Upper lobe of left lung (tissue), 6 donors: ENCODE measurements at regions not wholly inside any gene's neighbourhood (a gene's known extent, or its start where the extent isn't known, plus 50 kb on each side); places are given as distances from the start of the nearest gene placed in this dataset.
A peak's percentile ranks its signal among the peaks of the same experiment; 100 is the strongest.

Experiments used
- ATAC-seq, 2 donors: fragments of 200-7000 bp; cut with Tn5 transposase; one replicate each; pipeline ENCODE4 v1.9.1; 2022; ENCODE audit warnings: mild to moderate bottlenecking in 2 of 2, moderate library complexity in 2 of 2; ENCODE audit not compliant: low FRiP score in 2 of 2
- DNase-seq, 2 donors: peaks; one replicate each; pipeline ENCODE4 v3.0.0-alpha.2; 2019 to 2020
- H3K27ac ChIP-seq, 4 donors: fragments of 200-600 bp; sonication (generic); one replicate each; pipeline ENCODE4 v1.5.1; 2016 to 2019
- H3K27me3 ChIP-seq, 4 donors: fragments of 200-600 bp; sonication (generic); one replicate each; pipeline ENCODE4 v1.5.1; 2017 to 2019
- H3K36me3 ChIP-seq, 4 donors: fragments of 200-600 bp; sonication (generic); one replicate each; pipeline ENCODE4 v1.5.1; 2016 to 2019
- H3K4me1 ChIP-seq, 4 donors: fragments of 200-600 bp; sonication (generic); one replicate each; pipeline ENCODE4 v1.5.1; 2018 to 2019
- H3K4me3 ChIP-seq, 4 donors: fragments of 200-600 bp; sonication (generic); one replicate each; pipeline ENCODE4 v1.5.1; 2017 to 2019; ENCODE audit warnings: mild to moderate bottlenecking in 2 of 4, moderate library complexity in 1 of 4
- H3K9me3 ChIP-seq, 4 donors: fragments of 200-600 bp; sonication (generic); one replicate each; pipeline ENCODE4 v1.5.1; 2018 to 2019
- EP300 ChIP-seq, 4 donors: sonication (generic); formaldehyde crosslinking; IDR thresholded peaks; one replicate each; pipeline ENCODE4 v1.5.1; 2017; ENCODE audit warnings: antibody characterized with exemption in 4 of 4, control low read depth in 2 of 4
- POLR2A ChIP-seq, 4 donors: fragments of 450-650 bp; IDR thresholded peaks; one replicate each; pipeline ENCODE4 v1.5.1; 2016 to 2017; ENCODE audit warnings: antibody characterized with exemption in 4 of 4, mild to moderate bottlenecking in 2 of 4
- POLR2AphosphoS5 ChIP-seq, 2 donors: sonication (generic); formaldehyde crosslinking; IDR thresholded peaks; one replicate each; pipeline ENCODE4 v1.5.1; 2017; ENCODE audit warnings: antibody characterized with exemption in 2 of 2
- WGBS, 2 donors: methylation state at CpG; one replicate each; pipeline ENCODE4 v1.1.5; 2017 to 2018; 5-methylcytosine and 5-hydroxymethylcytosine counted together
- TF ChIP-seq, protein P1 (sequence below), 6 experiments: fragments of 450-650 bp in 4 of 6; fragments of 200-600 bp in 2 of 6; sonication (generic) in 2 of 6; IDR thresholded peaks; one replicate each; pipeline ENCODE4 v1.5.1; 2016 to 2019; ENCODE audit warnings: antibody characterized with exemption in 6 of 6
- donor health status: DM: no; HTN: no; CAD: no; lungs with moderate emphysema.
- donor health status: DM: no; HTN: yes; CAD: no; lungs with severe emphysema.

DNA sequence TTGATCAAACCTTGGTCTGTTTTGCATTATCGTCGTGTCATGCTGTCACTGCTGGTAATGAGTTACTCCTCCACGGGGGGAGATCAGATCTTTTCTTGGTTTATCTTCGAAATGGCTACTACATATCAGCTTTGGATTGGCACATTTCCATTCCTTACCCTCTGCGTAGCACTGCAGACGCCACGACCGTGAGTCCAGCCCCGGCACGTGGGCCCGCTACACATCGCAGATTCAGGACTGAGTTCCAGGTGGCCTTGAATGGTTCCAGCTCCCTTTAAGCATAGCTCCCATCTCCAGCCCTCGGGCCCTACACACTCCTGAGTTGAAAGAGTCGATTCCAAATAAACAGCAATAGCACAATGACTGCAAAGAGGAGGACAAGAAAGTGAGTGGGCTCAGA lies 238.6 kb upstream of the PFKP start:
- DNase-seq (peak in 1 of 2 donors; percentile 56), ATAC-seq (no peak)
- Histone ChIP-seq H3K36me3 (no peaks in the 10 kb centered on the region), H3K4me3 (no peak overlapping the region), H3K9me3 (no peaks in the 10 kb centered on the region), H3K4me1 (no peaks in the 10 kb centered on the region), H3K27ac (no peak overlapping the region), H3K27me3 (no peaks in the 10 kb centered on the region)
- TF ChIP-seq EP300 (IDR thresholded peaks at IDR 0.05) (no peak), POLR2A (IDR thresholded peaks at IDR 0.05) (no peak), POLR2AphosphoS5 (IDR thresholded peaks at IDR 0.05) (no peak)
- TF ChIP-seq, protein P1, sequence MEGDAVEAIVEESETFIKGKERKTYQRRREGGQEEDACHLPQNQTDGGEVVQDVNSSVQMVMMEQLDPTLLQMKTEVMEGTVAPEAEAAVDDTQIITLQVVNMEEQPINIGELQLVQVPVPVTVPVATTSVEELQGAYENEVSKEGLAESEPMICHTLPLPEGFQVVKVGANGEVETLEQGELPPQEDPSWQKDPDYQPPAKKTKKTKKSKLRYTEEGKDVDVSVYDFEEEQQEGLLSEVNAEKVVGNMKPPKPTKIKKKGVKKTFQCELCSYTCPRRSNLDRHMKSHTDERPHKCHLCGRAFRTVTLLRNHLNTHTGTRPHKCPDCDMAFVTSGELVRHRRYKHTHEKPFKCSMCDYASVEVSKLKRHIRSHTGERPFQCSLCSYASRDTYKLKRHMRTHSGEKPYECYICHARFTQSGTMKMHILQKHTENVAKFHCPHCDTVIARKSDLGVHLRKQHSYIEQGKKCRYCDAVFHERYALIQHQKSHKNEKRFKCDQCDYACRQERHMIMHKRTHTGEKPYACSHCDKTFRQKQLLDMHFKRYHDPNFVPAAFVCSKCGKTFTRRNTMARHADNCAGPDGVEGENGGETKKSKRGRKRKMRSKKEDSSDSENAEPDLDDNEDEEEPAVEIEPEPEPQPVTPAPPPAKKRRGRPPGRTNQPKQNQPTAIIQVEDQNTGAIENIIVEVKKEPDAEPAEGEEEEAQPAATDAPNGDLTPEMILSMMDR (IDR thresholded peaks at IDR 0.05): no peak
- WGBS, 2 donors: 80 to 89% methylated on average over 14 of the region's 14 CpGs

- DNase-seq (no peak), ATAC-seq (no peak)
- no peaks in the 10 kb centered on the region for H3K4me1 ChIP-seq
- H3K9me3 ChIP-seq: no peaks in the 10 kb centered on the region
- no peaks in the 10 kb centered on the region for H3K36me3 ChIP-seq
- no peak overlapping the region for H3K27ac ChIP-seq
- no peak overlapping the region for H3K4me3 ChIP-seq
- no peaks in the 10 kb centered on the region for H3K27me3 ChIP-seq
- WGBS, 2 donors: 50 to 87% methylated on average over 2 of the region's 2 CpGs
- TF ChIP-seq EP300 (IDR thresholded peaks at IDR 0.05): no peak
- TF ChIP-seq POLR2AphosphoS5 (IDR thresholded peaks at IDR 0.05): no peak
- TF ChIP-seq POLR2A (IDR thresholded peaks at IDR 0.05): no peak
Observed at GRCh38 chr10:2826675-2827074, 240.7 kb upstream of the PFKP start.

- Histone ChIP-seq H3K4me3 (no peak overlapping the region), H3K4me1 (no peaks in the 10 kb centered on the region), H3K27me3 (no peaks in the 10 kb centered on the region), H3K36me3 (no peaks in the 10 kb centered on the region), H3K27ac (no peak overlapping the region), H3K9me3 (no peaks in the 10 kb centered on the region)
- WGBS, 2 donors: 89 to 91% methylated on average over 4 of the region's 4 CpGs
- ATAC-seq: no peak
- TF ChIP-seq POLR2A (IDR thresholded peaks at IDR 0.05): no peak
- TF ChIP-seq, protein P1 (IDR thresholded peaks at IDR 0.05): no peak
- TF ChIP-seq POLR2AphosphoS5 (IDR thresholded peaks at IDR 0.05): no peak
- TF ChIP-seq EP300 (IDR thresholded peaks at IDR 0.05): no peak
- DNase-seq: no peak
Observed at GRCh38 chr10:2825841-2826240, 241.5 kb upstream of the PFKP start.

GRCh38 chr10:2817940-2818636 lies 249.3 kb upstream of the PFKP start:
- Histone ChIP-seq H3K36me3 (no peaks in the 10 kb centered on the region), H3K4me3 (no peak overlapping the region), H3K4me1 (no peaks in the 10 kb centered on the region), H3K27ac (no peak overlapping the region), H3K9me3 (no peaks in the 10 kb centered on the region), H3K27me3 (no peaks in the 10 kb centered on the region)
- TF ChIP-seq POLR2AphosphoS5 (IDR thresholded peaks at IDR 0.05) (no peak), EP300 (IDR thresholded peaks at IDR 0.05) (no peak)
- 75 to 82% methylated on average over 16 to 20 of the region's 20 CpGs for WGBS, 2 donors
- DNase-seq (no peak), ATAC-seq (no peak)

DNA sequence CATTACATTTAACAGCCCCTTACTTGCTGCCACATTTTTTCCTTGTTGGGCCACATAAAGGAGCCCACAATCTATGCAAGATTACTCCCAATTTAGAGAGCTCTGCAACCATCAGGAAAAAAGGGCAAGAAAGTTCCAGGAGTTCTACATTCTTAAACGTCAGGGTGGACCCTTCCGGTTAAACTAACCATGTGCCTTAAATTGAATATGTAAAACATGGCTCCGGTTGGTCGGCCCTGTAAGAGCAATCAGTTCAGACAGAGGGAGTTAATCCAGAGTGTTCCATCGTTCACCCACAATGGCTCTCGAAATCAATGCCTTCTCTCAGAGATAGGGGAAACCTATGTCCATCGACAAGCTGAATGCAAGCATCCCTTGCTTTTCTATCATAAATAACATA lies 253.7 kb upstream of the PFKP start:
- no peak overlapping the region for H3K27ac ChIP-seq
- no peaks in the 10 kb centered on the region for H3K27me3 ChIP-seq
- ATAC-seq (no peak), DNase-seq (no peak)
- 85 to 92% methylated on average over 7 of the region's 7 CpGs for WGBS, 2 donors
- H3K4me1 ChIP-seq: no peaks in the 10 kb centered on the region
- H3K4me3 ChIP-seq: no peak overlapping the region
- no peak for TF ChIP-seq POLR2A (IDR thresholded peaks at IDR 0.05)
- TF ChIP-seq, protein P1 (IDR thresholded peaks at IDR 0.05): no peak
- TF ChIP-seq POLR2AphosphoS5 (IDR thresholded peaks at IDR 0.05): no peak
- TF ChIP-seq EP300 (IDR thresholded peaks at IDR 0.05): no peak
- no peaks in the 10 kb centered on the region for H3K36me3 ChIP-seq
- no peaks in the 10 kb centered on the region for H3K9me3 ChIP-seq

DNA sequence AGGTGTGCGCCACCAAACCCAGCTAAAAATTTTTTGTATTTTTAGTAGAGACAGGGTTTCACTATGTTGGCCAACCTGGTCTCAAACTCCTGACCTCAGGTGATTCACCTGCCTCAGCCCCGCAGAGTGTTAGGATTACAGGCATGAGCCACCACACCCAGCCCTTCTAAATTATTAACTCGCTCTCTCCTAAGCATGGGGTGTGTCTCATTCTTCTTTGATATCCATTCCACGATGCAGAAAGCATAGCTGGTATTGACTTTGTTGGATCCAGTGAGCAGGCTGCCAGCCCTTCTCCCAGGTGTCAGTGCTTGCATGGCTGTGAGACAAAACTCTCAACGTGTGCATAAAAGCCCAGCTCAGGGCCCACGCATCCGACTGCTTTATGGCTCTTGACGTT lies 254.1 kb upstream of the PFKP start:
- H3K27ac ChIP-seq: no peak overlapping the region
- DNase-seq (no peak), ATAC-seq (no peak)
- no peaks in the 10 kb centered on the region for H3K4me1 ChIP-seq
- H3K27me3 ChIP-seq: no peaks in the 10 kb centered on the region
- no peaks in the 10 kb centered on the region for H3K36me3 ChIP-seq
- TF ChIP-seq EP300 (IDR thresholded peaks at IDR 0.05) (no peak), POLR2AphosphoS5 (IDR thresholded peaks at IDR 0.05) (no peak), POLR2A (IDR thresholded peaks at IDR 0.05) (no peak)
- TF ChIP-seq, protein P1 (IDR thresholded peaks at IDR 0.05): no peak
- no peak overlapping the region for H3K4me3 ChIP-seq
- H3K9me3 ChIP-seq: no peaks in the 10 kb centered on the region
- 67 to 74% methylated on average over 8 of the region's 8 CpGs for WGBS, 2 donors
